Activated T-cell treated with anti-CD3 and anti-CD28 coated beads, Interleukin-2, amount 50 U/mL, for 72 hours (primary cell): ENCODE measurements at regions not wholly inside any gene's neighbourhood (a gene's known extent, or its start where the extent isn't known, plus 50 kb on each side); places are given as distances from the start of the nearest gene placed in this dataset.
"Not testable (repeated sequence)": the region's sequence is repeated elsewhere in the genome, so short reads cannot be mapped to it uniquely, and the experiment has no call there.

Experiments
- ATAC-seq, 2 donors: fragments of 150-1000 bp; cut with Tn5 transposase; replicated peaks in 1 of 2; 2 replicates each; pipeline ENCODE4 v1.10.0; 2021; ENCODE audit warnings: moderate library complexity in 2 of 2, mild to moderate bottlenecking in 1 of 2
- DNase-seq, 2 donors: peaks; one replicate each; pipeline ENCODE4 v3.0.0; 2021 to 2022; ENCODE audit warnings: mixed read lengths in 1 of 2
- H3K27ac Mint-ChIP-seq: one replicate; pipeline ENCODE4 v1.8.0; 2022; ENCODE audit warnings: mild to moderate bottlenecking, moderate library complexity, mixed read lengths
- H3K27me3 Mint-ChIP-seq: one replicate; pipeline ENCODE4 v1.8.0; 2022; ENCODE audit warnings: low read depth, mixed read lengths
- H3K36me3 Mint-ChIP-seq, 2 donors: one replicate each; pipeline ENCODE4 v1.8.0; 2022; ENCODE audit warnings: mixed read lengths in 2 of 2, mild to moderate bottlenecking in 1 of 2; ENCODE audit not compliant: insufficient read depth in 2 of 2
- H3K4me1 Mint-ChIP-seq: one replicate; pipeline ENCODE4 v1.8.0; 2022; ENCODE audit warnings: low read depth, mixed read lengths
- H3K4me3 Mint-ChIP-seq, 2 donors: one replicate each; pipeline ENCODE4 v1.8.0; 2022; ENCODE audit warnings: mild to moderate bottlenecking in 2 of 2, mixed read lengths in 2 of 2, moderate library complexity in 2 of 2
- H3K9me3 Mint-ChIP-seq, 2 donors: one replicate each; pipeline ENCODE4 v1.8.0; 2022; ENCODE audit warnings: mixed read lengths in 2 of 2

- H3K4me3 Mint-ChIP-seq, result no peak overlapping the region
- H3K27me3 Mint-ChIP-seq, result peaks cover 13% of the 10 kb centered on the region
- ATAC-seq (no peak), DNase-seq (no peak)
- no peaks in the 10 kb centered on the region for H3K9me3 Mint-ChIP-seq
- H3K4me1 Mint-ChIP-seq, result no peaks in the 10 kb centered on the region
- no peaks in the 10 kb centered on the region for H3K36me3 Mint-ChIP-seq
- no peak overlapping the region for H3K27ac Mint-ChIP-seq
These were observed 115.5 kb upstream of the C2CD4B start for GRCh38 chr15:62280625-62281024.

- ATAC-seq, H3K4me3 Mint-ChIP-seq, H3K27ac Mint-ChIP-seq, H3K9me3 Mint-ChIP-seq, H3K36me3 Mint-ChIP-seq, DNase-seq, H3K4me1 Mint-ChIP-seq: not testable (repeated sequence)
- H3K27me3 Mint-ChIP-seq, result peaks cover 23% of the 10 kb centered on the region
These were observed 116.7 kb upstream of the C2CD4B start for GRCh38 chr15:62281801-62282200.

- Mint-ChIP-seq H3K4me3 (no peak overlapping the region), H3K27me3 (peaks cover 48% of the 10 kb centered on the region), H3K9me3 (peaks cover 0 to 3% of the 10 kb centered on the region in 2 donors), H3K27ac (no peak overlapping the region), H3K36me3 (no peaks in the 10 kb centered on the region), H3K4me1 (no peaks in the 10 kb centered on the region)
- no peak for DNase-seq
- ATAC-seq, result no peak
These were observed 122.2 kb upstream of the C2CD4B start for GRCh38 chr15:62287066-62287857.

GRCh38 chr15:62288361-62289017 is 123.4 kb upstream of the C2CD4B start:
- Mint-ChIP-seq H3K4me1 (no peaks in the 10 kb centered on the region), H3K27me3 (peaks cover 52% of the 10 kb centered on the region), H3K4me3 (no peak overlapping the region), H3K36me3 (no peaks in the 10 kb centered on the region), H3K27ac (no peak overlapping the region), H3K9me3 (peaks cover 1 to 3% of the 10 kb centered on the region in 2 donors)
- ATAC-seq (no peak), DNase-seq (no peak)

- ATAC-seq (no peak), DNase-seq (no peak)
- H3K9me3 Mint-ChIP-seq, result peaks cover 1 to 7% of the 10 kb centered on the region in 2 donors
- no peak overlapping the region for H3K27ac Mint-ChIP-seq
- no peaks in the 10 kb centered on the region for H3K4me1 Mint-ChIP-seq
- H3K4me3 Mint-ChIP-seq, result no peak overlapping the region
- H3K27me3 Mint-ChIP-seq, result peaks cover 63% of the 10 kb centered on the region
- peaks cover 0 to 2% of the 10 kb centered on the region in 2 donors for H3K36me3 Mint-ChIP-seq
These were observed 126.2 kb upstream of the C2CD4B start for GRCh38 chr15:62291262-62291661.

GRCh38 chr15:62296756-62297507 is 131.8 kb upstream of the C2CD4B start:
- Mint-ChIP-seq H3K9me3 (peaks cover 1 to 4% of the 10 kb centered on the region in 2 donors), H3K4me3 (no peak overlapping the region), H3K36me3 (peaks cover 0 to 2% of the 10 kb centered on the region in 2 donors), H3K4me1 (no peaks in the 10 kb centered on the region), H3K27me3 (peaks cover 30% of the 10 kb centered on the region), H3K27ac (no peak overlapping the region)
- ATAC-seq, result no peak
- DNase-seq, result no peak

GRCh38 chr15:62297522-62297921 is 132.4 kb upstream of the C2CD4B start:
- Mint-ChIP-seq H3K4me3 (no peak overlapping the region), H3K9me3 (peaks cover 1 to 4% of the 10 kb centered on the region in 2 donors), H3K27me3 (peaks cover 32% of the 10 kb centered on the region), H3K36me3 (peaks cover 0 to 2% of the 10 kb centered on the region in 2 donors), H3K27ac (no peak overlapping the region), H3K4me1 (no peaks in the 10 kb centered on the region)
- ATAC-seq (no peak), DNase-seq (no peak)

GRCh38 chr15:62297933-62298332 is 132.8 kb upstream of the C2CD4B start:
- Mint-ChIP-seq H3K27me3 (peaks cover 28% of the 10 kb centered on the region), H3K4me1 (no peaks in the 10 kb centered on the region), H3K36me3 (peaks cover 0 to 2% of the 10 kb centered on the region in 2 donors), H3K27ac (no peak overlapping the region), H3K4me3 (no peak overlapping the region), H3K9me3 (peaks cover 0 to 4% of the 10 kb centered on the region in 2 donors)
- DNase-seq, result no peak
- no peak for ATAC-seq

- DNase-seq, result no peak
- Mint-ChIP-seq H3K4me3 (no peak overlapping the region), H3K4me1 (no peaks in the 10 kb centered on the region), H3K27me3 (peaks cover 24% of the 10 kb centered on the region), H3K27ac (no peak overlapping the region), H3K36me3 (peaks cover 0 to 2% of the 10 kb centered on the region in 2 donors), H3K9me3 (peaks cover 0 to 4% of the 10 kb centered on the region in 2 donors)
- ATAC-seq, result no peak
These were observed 133.7 kb upstream of the C2CD4B start for GRCh38 chr15:62298811-62299210.

GRCh38 chr15:62299541-62299940 is 134.5 kb upstream of the C2CD4B start:
- Mint-ChIP-seq H3K4me3 (no peak overlapping the region), H3K27ac (no peak overlapping the region), H3K9me3 (no peaks in the 10 kb centered on the region), H3K27me3 (peaks cover 17% of the 10 kb centered on the region), H3K4me1 (no peaks in the 10 kb centered on the region), H3K36me3 (peaks cover 0 to under 1% of the 10 kb centered on the region in 2 donors)
- ATAC-seq (no peak), DNase-seq (no peak)

GRCh38 chr15:62301993-62302675 is 137.0 kb upstream of the C2CD4B start:
- ATAC-seq (no peak), DNase-seq (no peak)
- Mint-ChIP-seq H3K27me3 (peaks cover 19% of the 10 kb centered on the region), H3K4me3 (no peak overlapping the region), H3K27ac (no peak overlapping the region), H3K9me3 (no peaks in the 10 kb centered on the region), H3K36me3 (no peaks in the 10 kb centered on the region), H3K4me1 (peaks cover 7% of the 10 kb centered on the region)

GRCh38 chr15:62306851-62307504 is 141.9 kb upstream of the C2CD4B start:
- no peak overlapping the region for H3K4me3 Mint-ChIP-seq
- peaks cover 7% of the 10 kb centered on the region for H3K4me1 Mint-ChIP-seq
- H3K36me3 Mint-ChIP-seq, result no peaks in the 10 kb centered on the region
- H3K27ac Mint-ChIP-seq, result peak overlapping the region; percentile 47
- peak in 1 of 2 donors; percentile 10 for DNase-seq
- H3K27me3 Mint-ChIP-seq, result peaks cover 35% of the 10 kb centered on the region
- ATAC-seq, result peak; percentile 37 to 41
- H3K9me3 Mint-ChIP-seq, result no peaks in the 10 kb centered on the region
